Transverse colon (tissue), 4 donors: ENCODE measurements at regions not wholly inside any gene's neighbourhood (a gene's known extent, or its start where the extent isn't known, plus 50 kb on each side); places are given as distances from the start of the nearest gene placed in this dataset.

Experiments used
- DNase-seq: peaks from one replicate; pipeline ENCODE4 v3.0.0-alpha.2; 2019
- H3K27ac ChIP-seq, 4 donors: fragments of 200-600 bp; sonication (generic); 2 replicates each; pipeline ENCODE4 v1.5.1; 2016 to 2018; ENCODE audit warnings: inconsistent platforms in 4 of 4
- H3K27me3 ChIP-seq: fragments of 200-600 bp; sonication (generic); 2 replicates; pipeline ENCODE4 v1.5.1; 2017; ENCODE audit warnings: inconsistent platforms
- H3K36me3 ChIP-seq, 4 donors: fragments of 200-600 bp; sonication (generic); 2 replicates each; pipeline ENCODE4 v1.5.1; 2017 to 2019; ENCODE audit warnings: inconsistent platforms in 4 of 4
- H3K4me1 ChIP-seq, 4 donors: fragments of 200-600 bp; sonication (generic); 2 replicates each; pipeline ENCODE4 v1.5.1; 2017 to 2020; ENCODE audit warnings: inconsistent platforms in 4 of 4
- H3K4me3 ChIP-seq, 4 donors: fragments of 200-600 bp; sonication (generic); 1 replicate in 1 of 4; 2 replicates in 3 of 4; pipeline versions ENCODE4 v1.5.1 to v1.6.1; 2017 to 2019; ENCODE audit warnings: inconsistent platforms in 4 of 4
- H3K9me3 ChIP-seq, 2 donors: fragments of 200-600 bp; sonication (generic); 2 replicates each; pipeline ENCODE4 v1.5.1; 2017 to 2019; ENCODE audit warnings: inconsistent platforms in 2 of 2
- CTCF ChIP-seq, 5 experiments: fragments of 200-600 bp in 3 of 5; fragments of 450-650 bp in 2 of 5; sonication (generic) in 3 of 5; IDR thresholded peaks; 1 replicate in 2 of 5; 2 replicates in 3 of 5; pipeline ENCODE4 v1.5.1; 2016 to 2017; ENCODE audit warnings: antibody characterized with exemption in 5 of 5, inconsistent platforms in 3 of 5, mild to moderate bottlenecking in 2 of 5, moderate library complexity in 1 of 5
- EP300 ChIP-seq: sonication (generic); formaldehyde crosslinking; IDR thresholded peaks from one replicate; pipeline ENCODE4 v1.6.1; 2017; ENCODE audit warnings: antibody characterized with exemption, low read depth
- POLR2A ChIP-seq: fragments of 450-650 bp; IDR thresholded peaks from one replicate; pipeline ENCODE4 v1.6.1; 2016; ENCODE audit warnings: antibody characterized with exemption, mild to moderate bottlenecking, moderate library complexity
- POLR2AphosphoS5 ChIP-seq, 3 donors: sonication (generic); formaldehyde crosslinking; IDR thresholded peaks; one replicate each; pipeline ENCODE4 v1.6.1; 2016; ENCODE audit warnings: antibody characterized with exemption in 3 of 3
- WGBS, 2 donors: methylation state at CpG; one replicate each; pipeline ENCODE4 v1.1.5; 2018; ENCODE audit warnings: low coverage in 1 of 2; 5-methylcytosine and 5-hydroxymethylcytosine counted together
- in situ Hi-C, 4 donors: fragments of 200-750 bp; cut with MboI; loops; one replicate each; pipeline versions ENCODE4 v1.15.0 to v1.15.1; 2017; ENCODE audit warnings: low sequenced_read_pairs in 3 of 4, low pct_ligation_motif_present in 1 of 4, low pct_unique_long_range_greater_than_20kb in 1 of 4
- intact Hi-C: fragments of 100-400 bp; cut with DNase I; formaldehyde crosslinking; loops from one replicate; pipeline ENCODE4 v1.15.1; 2023; ENCODE audit warnings: low total_unique reads

GRCh38 chr3:151596940-151597339, 136.1 kb upstream of the IGSF10 start:
- WGBS, 2 donors = 44 to 58% methylated on average over 3 to 5 of the region's 5 CpGs
- DNase-seq = no peak
- Histone ChIP-seq H3K36me3 (no peaks in the 10 kb centered on the region), H3K4me1 (no peaks in the 10 kb centered on the region), H3K9me3 (no peaks in the 10 kb centered on the region), H3K27me3 (no peaks in the 10 kb centered on the region), H3K27ac (no peak overlapping the region), H3K4me3 (no peak overlapping the region)
- intact Hi-C loops = loop anchor here (10.0 kb wide), 1 partner anchor 1682 kb away; no protein-coding TSS in a partner anchor
- in situ Hi-C loops = no loop called here
- TF ChIP-seq POLR2A (no peak), POLR2AphosphoS5 (IDR thresholded peaks at IDR 0.05) (no peak), CTCF (IDR thresholded peaks at IDR 0.05) (no peak), EP300 (no peak)

GRCh38 chr3:151593928-151594327, 133.1 kb upstream of the IGSF10 start:
- Histone ChIP-seq H3K4me3 (no peak overlapping the region), H3K4me1 (no peaks in the 10 kb centered on the region), H3K36me3 (no peaks in the 10 kb centered on the region), H3K27ac (no peak overlapping the region), H3K27me3 (no peaks in the 10 kb centered on the region), H3K9me3 (no peaks in the 10 kb centered on the region)
- no peak for DNase-seq
- 64 to 91% methylated on average over 1 of the region's 1 CpG for WGBS, 2 donors
- intact Hi-C loops = loop anchor here (10.0 kb wide), 1 partner anchor 1679 kb away; no protein-coding TSS in a partner anchor
- in situ Hi-C loops = no loop called here
- TF ChIP-seq POLR2A (no peak), CTCF (IDR thresholded peaks at IDR 0.05) (no peak), EP300 (no peak), POLR2AphosphoS5 (IDR thresholded peaks at IDR 0.05) (no peak)

GRCh38 chr3:151592287-151592686, 131.4 kb upstream of the IGSF10 start:
- H3K9me3 ChIP-seq = no peaks in the 10 kb centered on the region
- H3K4me3 ChIP-seq = no peak overlapping the region
- in situ Hi-C loops (no loop called here), intact Hi-C loops (loop anchor here (10.0 kb wide), 1 partner anchor 1677 kb away; no protein-coding TSS in a partner anchor)
- no peaks in the 10 kb centered on the region for H3K36me3 ChIP-seq
- H3K4me1 ChIP-seq = no peaks in the 10 kb centered on the region
- no peak for DNase-seq
- no peaks in the 10 kb centered on the region for H3K27me3 ChIP-seq
- no peak overlapping the region for H3K27ac ChIP-seq
- no peak for TF ChIP-seq POLR2AphosphoS5 (IDR thresholded peaks at IDR 0.05)
- TF ChIP-seq POLR2A = no peak
- no peak for TF ChIP-seq EP300
- no peak for TF ChIP-seq CTCF (IDR thresholded peaks at IDR 0.05)

- H3K27me3 ChIP-seq = no peaks in the 10 kb centered on the region
- intact Hi-C loops = loop anchor here (10.0 kb wide), 1 partner anchor 1677 kb away; no protein-coding TSS in a partner anchor
- H3K4me1 ChIP-seq = no peaks in the 10 kb centered on the region
- H3K9me3 ChIP-seq = no peaks in the 10 kb centered on the region
- H3K4me3 ChIP-seq = no peak overlapping the region
- in situ Hi-C loops = no loop called here
- TF ChIP-seq CTCF (IDR thresholded peaks at IDR 0.05) = no peak
- no peak for TF ChIP-seq EP300
- TF ChIP-seq POLR2AphosphoS5 (IDR thresholded peaks at IDR 0.05) = no peak
- TF ChIP-seq POLR2A = no peak
- DNase-seq = no peak
- 50 to 58% methylated on average over 1 of the region's 1 CpG for WGBS, 2 donors
- no peak overlapping the region for H3K27ac ChIP-seq
- no peaks in the 10 kb centered on the region for H3K36me3 ChIP-seq
Measured at GRCh38 chr3:151591441-151591840, 130.6 kb upstream of the IGSF10 start.
